CD4-positive, alpha-beta T cell treated with Interleukin-2 at 100 ng/mL for 4 hours (primary cell): ENCODE measurements at regions not wholly inside any gene's neighbourhood (a gene's known extent, or its start where the extent isn't known, plus 50 kb on each side); places are given as distances from the start of the nearest gene placed in this dataset.

ENCODE experiments used
- DNase-seq: peaks from one replicate; pipeline ENCODE4 v3.0.0-alpha.2; 2020; ENCODE audit warnings: low spot score

DNA sequence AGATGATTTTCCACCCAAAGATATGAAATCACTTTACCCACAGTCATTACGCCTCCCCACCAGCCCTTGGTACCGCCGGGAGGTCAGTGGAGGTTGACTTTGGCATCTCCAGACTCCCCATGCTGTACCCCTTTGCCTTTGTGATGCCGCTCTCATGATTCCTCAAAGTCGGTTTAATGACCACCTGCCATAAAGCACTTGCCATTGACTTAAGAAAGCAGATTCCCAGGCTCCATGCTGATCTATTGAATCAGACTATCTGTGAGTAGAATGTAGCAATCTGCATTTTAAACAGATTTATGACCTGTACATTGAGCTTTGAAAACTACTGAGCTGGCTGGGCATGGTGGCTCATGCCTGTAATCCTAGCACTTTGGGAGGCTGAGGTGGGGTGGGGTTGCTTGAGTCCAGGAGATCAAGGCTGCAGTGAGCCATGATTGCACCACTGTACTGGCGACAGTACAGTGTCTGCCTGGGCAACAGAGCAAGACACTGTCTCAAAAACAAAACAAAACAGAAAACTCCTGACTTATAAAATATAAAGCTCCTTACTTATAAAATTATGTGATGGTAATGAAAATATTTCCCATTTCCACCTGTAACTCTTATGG is 235.2 kb downstream of the KLF5 start:
- DNase-seq, result no peak

- DNase-seq, result no peak
Measured at GRCh38 chr13:73292127-73292526, 233.3 kb downstream of the KLF5 start.

- DNase-seq, result no peak
Measured at GRCh38 chr13:73290844-73291243, 232.0 kb downstream of the KLF5 start.

GRCh38 chr13:73288596-73288995 is 229.8 kb downstream of the KLF5 start:
- no peak for DNase-seq

DNA sequence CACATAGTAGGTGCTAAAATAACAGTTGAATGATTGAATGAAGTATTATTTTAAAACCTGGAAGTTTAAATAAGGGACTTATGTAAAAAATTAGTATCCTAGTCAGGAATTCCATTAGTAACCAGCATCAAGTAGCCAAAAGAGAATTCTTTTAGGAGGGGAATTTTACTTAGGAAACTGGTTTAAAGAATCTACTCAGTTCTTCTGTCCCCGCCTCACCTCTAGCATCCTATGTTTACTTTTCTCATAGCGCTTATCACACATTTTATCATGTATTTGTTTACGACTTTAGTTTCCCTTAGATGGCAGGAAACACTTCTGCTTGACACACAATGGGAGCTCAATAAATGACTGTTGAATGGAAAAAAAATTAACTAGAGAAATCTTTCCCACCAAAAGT is 229.0 kb downstream of the KLF5 start:
- no peak for DNase-seq

DNA sequence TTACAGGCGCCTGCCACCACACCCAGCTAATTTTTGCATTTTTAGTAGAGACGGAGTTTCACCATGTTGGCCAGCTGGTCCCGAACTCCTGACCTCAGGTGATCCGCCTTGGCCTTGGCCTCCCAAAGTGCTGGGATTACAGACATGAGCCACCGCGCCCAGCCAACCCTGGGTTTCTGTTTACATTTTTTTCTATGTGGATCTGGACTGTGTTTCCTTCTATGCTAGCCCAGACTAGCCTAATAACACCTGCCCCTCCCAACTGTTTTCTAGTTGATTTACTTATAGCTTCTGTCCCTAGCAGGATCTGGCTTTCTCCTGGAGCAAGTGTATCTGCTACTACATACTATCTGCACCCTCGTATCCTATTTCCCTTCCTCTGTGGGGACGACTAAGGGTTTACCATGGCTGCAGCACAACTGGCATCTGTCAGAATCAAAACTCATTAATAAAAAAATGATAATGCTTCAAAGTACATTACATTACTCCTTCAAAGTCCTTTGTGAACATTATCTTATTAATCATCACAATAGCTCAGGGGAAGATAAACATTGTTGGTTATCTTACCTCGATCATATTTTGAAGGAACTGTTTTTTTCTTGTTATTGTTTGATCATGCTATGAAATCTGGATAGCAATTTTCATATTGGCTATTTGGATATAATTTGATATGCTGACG is 228.3 kb downstream of the KLF5 start:
- DNase-seq, result no peak

GRCh38 chr13:73286177-73286576 is 227.4 kb downstream of the KLF5 start:
- DNase-seq, result no peak

- DNase-seq, result no peak
Measured at GRCh38 chr13:73284081-73284874, 225.5 kb downstream of the KLF5 start.

DNA sequence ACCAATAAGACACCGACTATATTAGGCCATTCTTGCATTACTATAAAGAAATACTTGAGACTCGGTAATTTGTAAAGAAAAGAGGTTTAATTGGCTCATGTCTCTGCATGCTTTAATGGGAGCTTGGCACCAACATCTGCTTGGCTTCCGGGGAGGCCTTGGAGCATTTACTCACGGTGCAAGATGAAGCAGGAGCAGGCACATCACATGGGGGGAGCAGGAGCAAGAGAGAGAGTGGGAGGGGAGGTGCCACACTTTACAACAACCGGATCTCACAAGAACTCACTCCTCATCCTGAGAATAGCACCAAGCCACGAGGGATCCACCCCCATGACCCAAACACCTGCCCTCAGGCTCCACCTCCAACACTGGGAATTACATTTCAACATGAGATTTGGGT is 224.8 kb downstream of the KLF5 start:
- no peak for DNase-seq

DNA sequence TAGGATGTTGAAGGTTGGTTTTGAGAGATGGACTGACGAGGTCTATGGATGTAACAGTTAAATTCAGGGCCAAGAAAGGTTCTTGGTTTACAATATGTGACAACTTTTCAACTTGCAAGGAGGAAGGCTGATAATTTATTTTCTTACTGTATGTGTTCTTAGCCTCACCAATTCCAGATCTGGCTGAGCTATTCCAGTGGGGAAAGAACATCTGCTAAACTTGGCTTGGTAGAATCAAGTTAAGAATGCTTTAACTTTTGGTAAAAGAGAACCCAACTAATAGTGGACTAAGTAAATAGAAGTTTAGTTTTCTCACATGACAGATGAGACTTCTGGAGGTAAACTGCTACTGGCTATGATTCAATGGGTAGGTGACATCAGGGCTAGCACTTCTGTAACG is 222.9 kb downstream of the KLF5 start:
- no peak for DNase-seq

DNA sequence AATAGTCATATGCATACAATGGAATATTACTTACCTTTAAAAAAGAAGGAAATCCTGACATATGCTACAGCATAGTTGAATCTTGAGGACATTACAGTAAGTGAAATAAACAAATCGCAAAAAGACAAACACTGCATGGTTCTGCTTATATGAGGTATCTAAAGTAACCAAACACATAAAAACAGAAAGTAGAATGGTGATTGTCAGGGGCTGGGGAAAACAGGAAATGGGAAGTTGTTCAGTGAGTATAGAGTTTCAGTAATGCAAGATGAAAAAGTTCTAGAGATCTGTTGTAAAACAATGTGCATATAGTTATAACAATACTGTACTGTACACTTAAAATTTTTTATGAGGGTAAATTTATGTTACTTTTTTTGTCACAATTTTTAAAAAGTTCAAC is 219.4 kb downstream of the KLF5 start:
- no peak for DNase-seq

GRCh38 chr13:73275163-73275562 is 216.4 kb downstream of the KLF5 start:
- peak; percentile 2 for DNase-seq

GRCh38 chr13:73274147-73274546 is 215.3 kb downstream of the KLF5 start:
- no peak for DNase-seq

GRCh38 chr13:73273745-73274144 is 214.9 kb downstream of the KLF5 start:
- no peak for DNase-seq

- DNase-seq, result no peak
Measured at GRCh38 chr13:73273276-73273675, 214.5 kb downstream of the KLF5 start.

- no peak for DNase-seq
Measured at GRCh38 chr13:73272831-73273230, 214.0 kb downstream of the KLF5 start.

- DNase-seq, result no peak
Measured at GRCh38 chr13:73268306-73268705, 209.5 kb downstream of the KLF5 start.

GRCh38 chr13:73266640-73267180 is 207.9 kb downstream of the KLF5 start:
- DNase-seq, result no peak

DNA sequence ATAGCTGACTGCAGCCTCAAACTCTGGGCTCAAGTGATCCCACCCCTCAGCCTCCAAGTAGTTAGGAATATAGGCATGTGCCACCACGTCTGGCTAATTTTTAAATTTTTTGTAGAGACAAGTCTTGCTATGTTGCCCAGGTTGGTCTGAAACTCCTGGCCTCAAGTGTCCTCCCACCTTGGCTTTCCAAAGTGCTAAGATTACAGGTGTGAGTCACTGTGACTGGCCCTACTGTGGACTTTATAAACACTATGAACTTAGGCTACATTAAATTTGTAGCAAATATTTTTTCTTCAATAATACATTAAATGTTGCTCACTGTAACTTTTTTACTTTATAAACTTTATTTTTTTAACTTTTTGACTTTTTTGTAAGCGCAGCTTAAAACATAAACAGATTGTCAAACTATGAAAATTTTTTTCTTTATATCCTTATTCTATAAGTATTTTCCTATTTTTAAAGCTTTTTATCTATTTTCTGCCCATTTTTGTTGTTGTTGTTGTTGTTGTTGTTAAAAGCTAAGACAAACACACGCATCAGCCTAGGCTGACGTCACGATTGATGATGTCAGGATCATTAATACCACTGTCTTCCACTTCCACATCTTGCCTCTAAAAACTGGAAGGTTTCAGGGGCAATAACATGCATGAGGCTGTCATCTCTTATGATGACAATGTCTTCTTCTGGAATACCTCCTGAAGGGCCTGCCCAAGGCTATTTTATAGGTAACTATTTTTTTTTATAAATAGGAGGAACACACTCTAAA is 204.2 kb downstream of the KLF5 start:
- no peak for DNase-seq

DNA sequence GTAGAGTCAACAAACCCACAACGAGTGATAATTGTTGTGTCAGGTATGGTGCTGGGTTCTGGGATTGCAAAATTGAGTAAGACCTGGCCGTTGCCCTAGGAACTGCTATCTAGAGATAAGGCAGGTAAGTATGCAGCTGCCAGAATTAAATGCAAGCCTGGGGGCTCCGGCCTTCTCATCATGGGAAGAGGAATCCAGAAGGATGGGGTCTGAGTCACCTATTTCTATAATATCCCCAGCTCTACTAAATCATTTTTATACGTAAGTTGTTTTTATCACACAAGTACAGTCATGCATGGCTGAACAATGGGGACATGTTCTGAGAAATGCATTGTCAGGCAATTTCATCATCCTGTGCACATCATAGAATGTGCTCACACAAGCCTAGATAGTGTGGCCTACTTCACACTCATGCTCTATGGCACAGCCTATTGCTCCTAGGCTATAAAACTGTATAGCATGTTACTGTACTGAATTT is 203.0 kb downstream of the KLF5 start:
- no peak for DNase-seq

- DNase-seq, result no peak
Measured at GRCh38 chr13:73259061-73260017, 200.5 kb downstream of the KLF5 start.
